GM10266 (cell line): ENCODE measurements at regions not wholly inside any gene's neighbourhood (a gene's known extent, or its start where the extent isn't known, plus 50 kb on each side); places are given as distances from the start of the nearest gene placed in this dataset.

Experiments
- DNase-seq: peaks from one replicate; pipeline ENCODE4 v3.0.0; 2012; ENCODE audit errors: extremely low spot score
- TF ChIP-seq, protein P1 (sequence below): IDR thresholded peaks from 2 replicates; pipeline ENCODE4 v1.5.1; 2012; ENCODE audit warnings: mild to moderate bottlenecking, low read depth; ENCODE audit not compliant: control insufficient read depth, insufficient read depth; ENCODE audit errors: missing control alignments

DNA sequence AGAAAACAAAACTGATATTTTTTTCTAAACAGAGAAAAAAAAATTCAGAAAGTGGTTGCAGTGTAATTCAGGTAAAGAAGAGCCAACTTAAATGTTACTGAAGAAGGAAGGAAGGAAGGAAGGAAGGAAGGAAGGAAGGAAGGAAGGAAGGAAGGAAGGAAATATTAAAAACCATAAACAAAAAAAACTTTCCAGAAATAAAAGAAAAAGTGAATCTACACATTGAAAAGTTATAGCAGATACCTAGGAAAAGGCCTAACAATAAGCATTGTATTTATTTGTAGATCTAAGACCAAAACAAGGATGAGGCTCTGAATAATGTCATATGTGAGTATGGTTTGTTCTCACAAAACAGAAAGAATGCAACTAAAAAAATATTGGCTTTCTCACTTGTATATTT is 345.4 kb upstream of the NR5A2 start:
- TF ChIP-seq, protein P1, sequence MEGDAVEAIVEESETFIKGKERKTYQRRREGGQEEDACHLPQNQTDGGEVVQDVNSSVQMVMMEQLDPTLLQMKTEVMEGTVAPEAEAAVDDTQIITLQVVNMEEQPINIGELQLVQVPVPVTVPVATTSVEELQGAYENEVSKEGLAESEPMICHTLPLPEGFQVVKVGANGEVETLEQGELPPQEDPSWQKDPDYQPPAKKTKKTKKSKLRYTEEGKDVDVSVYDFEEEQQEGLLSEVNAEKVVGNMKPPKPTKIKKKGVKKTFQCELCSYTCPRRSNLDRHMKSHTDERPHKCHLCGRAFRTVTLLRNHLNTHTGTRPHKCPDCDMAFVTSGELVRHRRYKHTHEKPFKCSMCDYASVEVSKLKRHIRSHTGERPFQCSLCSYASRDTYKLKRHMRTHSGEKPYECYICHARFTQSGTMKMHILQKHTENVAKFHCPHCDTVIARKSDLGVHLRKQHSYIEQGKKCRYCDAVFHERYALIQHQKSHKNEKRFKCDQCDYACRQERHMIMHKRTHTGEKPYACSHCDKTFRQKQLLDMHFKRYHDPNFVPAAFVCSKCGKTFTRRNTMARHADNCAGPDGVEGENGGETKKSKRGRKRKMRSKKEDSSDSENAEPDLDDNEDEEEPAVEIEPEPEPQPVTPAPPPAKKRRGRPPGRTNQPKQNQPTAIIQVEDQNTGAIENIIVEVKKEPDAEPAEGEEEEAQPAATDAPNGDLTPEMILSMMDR, result no peak
- DNase-seq, result no peak

DNA sequence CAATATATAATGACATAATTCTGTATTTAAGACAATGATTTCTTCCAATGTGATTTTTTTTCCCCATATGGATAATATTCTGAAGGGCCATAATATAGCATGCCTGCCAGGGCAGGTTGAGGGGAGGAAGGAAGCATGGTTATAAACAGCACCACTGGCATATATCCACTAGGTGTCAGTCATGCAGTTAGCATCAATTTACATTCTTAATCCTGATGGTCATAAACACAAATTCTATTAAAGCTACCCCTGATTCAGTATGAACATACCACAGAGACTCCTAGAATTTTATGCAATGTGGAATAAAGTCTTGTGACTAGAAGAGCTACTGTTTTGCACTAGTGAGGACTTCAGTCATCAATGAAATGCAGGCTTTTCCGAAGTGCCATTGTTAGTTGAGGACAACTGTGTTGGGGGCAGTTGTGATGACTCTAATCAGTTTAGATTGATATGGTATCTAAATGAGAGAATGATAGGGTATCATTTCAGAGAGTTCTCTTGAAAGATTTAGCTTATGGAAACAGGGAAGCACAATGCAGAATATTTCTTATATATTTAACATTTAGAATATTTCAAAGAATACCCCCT is 342.7 kb upstream of the NR5A2 start:
- TF ChIP-seq, protein P1, result peak; percentile 64
- peak; percentile 35 for DNase-seq

DNA sequence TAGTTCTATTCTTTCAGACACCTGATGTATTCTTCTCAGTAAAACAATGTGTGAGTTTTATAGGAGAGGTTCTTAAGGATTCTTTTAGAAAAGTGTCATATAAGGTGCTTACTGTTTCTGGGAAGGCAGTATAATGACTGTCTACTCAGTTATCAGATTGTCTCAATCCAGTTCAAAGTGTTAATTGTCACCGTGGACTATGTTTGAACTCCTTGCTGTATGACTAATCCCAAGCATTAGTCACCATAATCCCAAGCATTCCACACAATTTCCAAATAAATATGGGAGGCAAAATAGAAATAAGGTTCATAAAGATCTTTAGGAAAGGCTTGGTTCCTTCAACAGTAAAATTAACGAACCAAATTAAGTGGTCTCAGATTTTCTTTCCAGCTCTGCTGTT is 342.1 kb upstream of the NR5A2 start:
- no peak for DNase-seq
- TF ChIP-seq, protein P1, result no peak

DNA sequence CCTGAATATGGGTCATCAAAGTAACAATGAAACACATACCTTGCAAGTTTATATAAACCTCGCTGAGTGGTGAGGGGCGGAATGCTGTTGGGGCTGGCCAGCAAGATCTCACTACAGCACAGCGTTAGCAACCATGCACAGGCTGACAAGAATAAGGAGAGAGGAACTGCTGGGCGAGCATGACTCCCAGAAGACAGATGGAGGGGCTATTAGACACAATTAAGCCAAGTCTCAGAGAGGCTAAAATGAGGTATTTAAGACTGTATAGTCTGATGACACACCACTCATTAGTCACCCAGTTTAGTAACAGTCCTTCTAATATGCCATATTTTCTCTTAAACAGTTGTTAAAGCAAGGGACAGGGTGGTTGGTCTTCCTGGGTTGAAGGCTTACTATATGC is 340.2 kb upstream of the NR5A2 start:
- TF ChIP-seq, protein P1, result no peak
- no peak for DNase-seq

DNA sequence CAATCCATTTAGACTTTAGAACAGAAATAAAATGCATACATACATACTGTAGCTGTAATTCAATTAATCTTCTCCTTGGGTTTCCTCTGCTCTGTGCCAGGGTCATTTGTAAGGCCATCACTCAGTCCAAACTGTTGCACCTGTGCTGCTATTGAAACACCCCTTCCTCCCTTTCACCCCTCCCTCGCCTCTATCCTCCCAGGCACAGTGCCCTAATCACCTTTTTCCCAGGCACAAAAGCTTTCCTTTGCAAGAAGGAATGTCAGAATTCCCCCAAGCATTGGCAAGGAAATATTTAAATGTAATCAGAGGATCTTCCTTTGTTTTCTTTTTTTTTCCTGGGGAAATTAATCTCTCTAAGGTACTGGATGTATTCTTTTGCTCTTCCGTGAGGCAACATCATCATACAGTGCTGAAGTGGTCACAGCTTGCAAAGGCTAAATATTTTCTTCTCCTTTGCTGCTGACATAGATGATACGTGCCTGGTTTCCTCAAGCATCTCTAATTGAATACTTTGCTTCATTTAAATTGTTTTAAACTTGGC is 339.3 kb upstream of the NR5A2 start:
- TF ChIP-seq, protein P1, result no peak
- DNase-seq, result no peak

DNA sequence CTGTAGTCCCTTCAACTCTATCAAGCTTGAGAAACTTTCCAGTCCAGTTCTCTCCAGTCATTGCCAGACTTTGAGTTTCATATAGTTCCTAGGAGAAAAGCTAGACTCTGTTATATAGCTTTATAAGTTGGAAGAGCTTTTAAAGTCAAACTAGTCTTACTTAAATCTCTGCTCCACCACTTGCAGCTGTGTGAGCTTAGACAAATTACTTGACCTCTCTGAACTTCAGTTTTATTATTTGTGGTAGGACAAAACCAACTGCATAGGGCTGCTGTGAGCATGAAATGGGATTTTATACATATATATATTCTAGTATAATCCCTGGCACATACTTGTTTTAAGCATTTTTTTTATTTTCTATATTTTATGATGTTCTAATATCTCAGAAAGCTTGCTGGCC is 338.7 kb upstream of the NR5A2 start:
- TF ChIP-seq, protein P1, result no peak
- DNase-seq, result no peak

DNA sequence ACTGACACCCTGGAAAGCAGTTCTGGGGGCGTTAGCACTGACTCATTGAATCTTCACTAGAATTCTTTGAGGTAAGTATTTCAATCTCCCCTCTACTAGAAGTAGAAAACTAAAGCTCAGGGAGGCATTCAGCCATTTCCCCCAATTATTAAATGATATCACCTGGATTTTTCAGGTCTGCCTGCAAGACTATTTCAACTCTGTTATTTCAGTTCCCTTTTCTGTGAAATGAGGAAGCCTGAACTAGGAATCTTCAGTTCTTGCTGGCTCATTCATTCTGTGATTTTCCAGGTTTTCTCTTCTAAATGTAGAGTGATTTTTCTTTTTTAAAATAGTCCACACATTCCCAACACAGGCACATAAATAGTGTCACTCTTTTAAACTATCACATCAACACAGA is 337.0 kb upstream of the NR5A2 start:
- TF ChIP-seq, protein P1, result no peak
- no peak for DNase-seq
